Endothelial cell of umbilical vein (primary cell): ENCODE measurements at regions not wholly inside any gene's neighbourhood (a gene's known extent, or its start where the extent isn't known, plus 50 kb on each side); places are given as distances from the start of the nearest gene placed in this dataset.

Experiments
- BruUV-seq: library from RNA; stranded (reverse); fragments of 400-500 nt; replicated peaks from 2 replicates; lab custom pipeline; 2021; lab: Mats Ljungman, UMichigan
- CTCF ChIA-PET: fragments of 300-600, 350-600 bp; sonication (Branson Sonifier 250); formaldehyde crosslinking; loops from one replicate; lab custom pipeline; 2021; ENCODE audit warnings: antibody characterized with exemption, inconsistent platforms; lab: Charles Lee
- POLR2A ChIA-PET: fragments of 300-600, 350-600 bp; sonication (Branson Sonifier 250); formaldehyde crosslinking; loops from one replicate; lab custom pipeline; 2021; ENCODE audit warnings: antibody characterized with exemption, inconsistent platforms; lab: Charles Lee
- DNase-seq: peaks from one replicate; pipeline ENCODE4 v3.0.0-alpha.2; 2011; ENCODE audit warnings: low read depth, low spot score
- FAIRE-seq: peaks from 2 replicates; lab custom pipeline; 2011; peaks lifted over from hg19 to GRCh38; lab: Jason Lieb, UNC
- H2AFZ ChIP-seq: 2 replicates; pipeline ENCODE4 v1.6.0; 2012; ENCODE audit warnings: low read depth, low read length, control low read depth, inconsistent platforms
- H3K27ac ChIP-seq: 2 replicates; pipeline ENCODE4 v1.5.1; 2011; ENCODE audit warnings: low read depth, mild to moderate bottlenecking, control low read depth, low read length, moderate library complexity; ENCODE audit not compliant: insufficient read depth
- H3K27me3 ChIP-seq, 2 experiments: 2 replicates each; pipeline versions ENCODE4 v1.6.0 to v1.6.1; 2011; ENCODE audit warnings: low read length in 2 of 2, mixed read lengths in 1 of 2; ENCODE audit not compliant: control insufficient read depth in 2 of 2, insufficient read depth in 2 of 2
- H3K36me3 ChIP-seq, 2 experiments: 2 replicates in 1 of 2; 3 replicates in 1 of 2; pipeline ENCODE4 v1.5.1; 2011; ENCODE audit warnings: low read length in 2 of 2, mild to moderate bottlenecking in 1 of 2, moderate library complexity in 1 of 2; ENCODE audit not compliant: control insufficient read depth in 2 of 2, insufficient read depth in 2 of 2; ENCODE audit errors: extremely low read depth in 1 of 2
- H3K4me1 ChIP-seq: 3 replicates; pipeline ENCODE4 v1.5.1; 2011; ENCODE audit warnings: mild to moderate bottlenecking, low read length; ENCODE audit not compliant: control insufficient read depth, insufficient read depth; ENCODE audit errors: extremely low read depth
- H3K4me2 ChIP-seq: 2 replicates; pipeline ENCODE4 v1.6.1; 2011; ENCODE audit warnings: low read length, control low read depth, mixed read lengths; ENCODE audit not compliant: insufficient read depth
- H3K4me3 ChIP-seq, 3 experiments: fragments of 200-600 bp in 1 of 3; sonication (generic), shearing (Covaris generic) in 1 of 3; replicated peaks in 1 of 3; 2 replicates each; pipeline ENCODE4 v1.5.1; 2011 to 2016; ENCODE audit warnings: control low read depth in 3 of 3, low read length in 3 of 3, mild to moderate bottlenecking in 2 of 3, inconsistent platforms in 1 of 3, low read depth in 1 of 3, moderate library complexity in 1 of 3; ENCODE audit not compliant: insufficient read depth in 1 of 3
- H3K79me2 ChIP-seq: 2 replicates; pipeline ENCODE4 v1.6.0; 2012; ENCODE audit warnings: low read length, inconsistent platforms; ENCODE audit not compliant: control insufficient read depth, insufficient read depth
- H3K9ac ChIP-seq: replicated peaks from 2 replicates; pipeline ENCODE3; 2011; ENCODE audit warnings: low read length, control low read depth; ENCODE audit not compliant: insufficient read depth; ENCODE audit errors: extremely low read depth
- H3K9me1 ChIP-seq: replicated peaks from 3 replicates; pipeline ENCODE4 v1.6.0; 2011; ENCODE audit warnings: mild to moderate bottlenecking, low read length; ENCODE audit not compliant: control insufficient read depth, insufficient read depth; ENCODE audit errors: extremely low read depth
- H3K9me3 ChIP-seq: replicated peaks from 2 replicates; pipeline ENCODE4 v1.5.1; 2012; ENCODE audit warnings: low read length, inconsistent platforms; ENCODE audit not compliant: control insufficient read depth, insufficient read depth
- H4K20me1 ChIP-seq: replicated peaks from 2 replicates; pipeline ENCODE3; 2011; ENCODE audit warnings: mild to moderate bottlenecking, low read length; ENCODE audit not compliant: control insufficient read depth, insufficient read depth; ENCODE audit errors: extremely low read depth
- CTCF ChIP-seq, 2 donors: IDR thresholded peaks; 1 replicate in 1 of 2; 2 replicates in 1 of 2; pipeline ENCODE4 v1.5.1; 2011; ENCODE audit warnings: low read length in 2 of 2, mild to moderate bottlenecking in 2 of 2, moderate library complexity in 2 of 2, control low read depth in 1 of 2, inconsistent platforms in 1 of 2, low read depth in 1 of 2; ENCODE audit not compliant: insufficient read depth in 1 of 2; ENCODE audit errors: extremely low read depth in 1 of 2
- EZH2 ChIP-seq: IDR thresholded peaks from 2 replicates; pipeline ENCODE4 v1.6.1; 2012; ENCODE audit warnings: borderline replicate concordance, low read depth, mild to moderate bottlenecking, moderate library complexity, low read length, inconsistent platforms; ENCODE audit not compliant: severe bottlenecking
- FOS ChIP-seq: IDR thresholded peaks from 2 replicates; pipeline ENCODE4 v1.6.1; 2011; ENCODE audit warnings: mild to moderate bottlenecking, low read length, moderate library complexity, borderline replicate concordance; ENCODE audit not compliant: insufficient read depth
- GATA2 ChIP-seq: IDR thresholded peaks from 2 replicates; pipeline ENCODE4 v1.7.0; 2011; ENCODE audit warnings: low read depth, mild to moderate bottlenecking, moderate library complexity, mixed read lengths, low read length; ENCODE audit not compliant: insufficient read length, insufficient read depth
- JUN ChIP-seq: IDR thresholded peaks from 2 replicates; pipeline ENCODE4 v1.6.1; 2011; ENCODE audit warnings: borderline replicate concordance, low read depth; ENCODE audit not compliant: insufficient read length, insufficient read depth
- MAX ChIP-seq: IDR thresholded peaks from 2 replicates; pipeline ENCODE4 v1.6.1; 2011; ENCODE audit not compliant: insufficient read depth, insufficient read length
- MYC ChIP-seq: IDR thresholded peaks from one replicate; pipeline ENCODE4 v1.6.1; 2011; ENCODE audit warnings: mild to moderate bottlenecking, low read depth, low read length
- POLR2A ChIP-seq: IDR thresholded peaks from 2 replicates; pipeline ENCODE4 v1.6.1; 2012; ENCODE audit warnings: low read depth, mild to moderate bottlenecking, control low read depth, low read length
- POLR2AphosphoS5 ChIP-seq: IDR thresholded peaks from 2 replicates; pipeline ENCODE4 v1.6.1; 2012; ENCODE audit warnings: low read depth, mild to moderate bottlenecking, control low read depth, low read length, moderate library complexity; ENCODE audit not compliant: insufficient read depth
- dilution Hi-C: fragments of 300-500 bp; cut with MboI; formaldehyde crosslinking; loops from one replicate; pipeline ENCODE4 v1.15.0; 2019; ENCODE audit warnings: low sequenced_read_pairs; ENCODE audit not compliant: extremely low pct_ligation_motif_present
- intact Hi-C: fragments of 100-400 bp; cut with micrococcal nuclease; formaldehyde crosslinking; loops from one replicate; pipeline ENCODE4 v1.10.0; 2022

DNA sequence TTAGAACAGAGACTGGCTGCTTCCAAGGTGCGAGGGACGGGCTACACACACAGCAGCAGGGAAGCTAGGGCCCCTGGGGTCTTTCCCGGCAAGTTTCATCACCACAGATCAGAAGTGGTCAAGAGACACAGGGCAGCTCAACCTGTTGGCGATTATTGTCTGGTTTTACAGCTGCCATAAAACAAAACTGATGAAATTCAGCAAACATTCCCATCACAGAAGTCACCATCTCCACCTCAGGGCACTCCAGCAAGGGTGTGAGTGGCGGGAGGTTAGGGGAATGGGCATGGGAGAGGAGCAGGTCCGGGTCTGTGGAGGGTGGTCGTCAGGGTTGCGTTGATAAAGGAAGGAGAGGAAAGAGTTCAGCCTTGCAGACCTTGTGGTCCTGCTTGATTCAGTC, 91.0 kb downstream of the PXDC1 start:
- H3K79me2 ChIP-seq = no peaks in the 10 kb centered on the region
- H3K27ac ChIP-seq = no peak overlapping the region
- no peak overlapping the region for H3K4me2 ChIP-seq
- intact Hi-C loops = no loop called here
- H3K9ac ChIP-seq = no peak overlapping the region
- BruUV-seq = no TSS peak
- no peaks in the 10 kb centered on the region for H3K9me1 ChIP-seq
- no peaks in the 10 kb centered on the region for H3K36me3 ChIP-seq
- H3K27me3 ChIP-seq = peaks cover 2 to 19% of the 10 kb centered on the region in 2 experiments
- CTCF ChIA-PET = no interaction called here
- POLR2A ChIA-PET = no interaction called here
- no peaks in the 10 kb centered on the region for H4K20me1 ChIP-seq
- TF ChIP-seq MYC = no peak
- no peak for DNase-seq
- no peak overlapping the region for H2AFZ ChIP-seq
- H3K9me3 ChIP-seq = no peaks in the 10 kb centered on the region
- FAIRE-seq = no peak
- no peaks in the 10 kb centered on the region for H3K4me1 ChIP-seq
- dilution Hi-C loops = no loop called here
- no peak overlapping the region for H3K4me3 ChIP-seq

DNA sequence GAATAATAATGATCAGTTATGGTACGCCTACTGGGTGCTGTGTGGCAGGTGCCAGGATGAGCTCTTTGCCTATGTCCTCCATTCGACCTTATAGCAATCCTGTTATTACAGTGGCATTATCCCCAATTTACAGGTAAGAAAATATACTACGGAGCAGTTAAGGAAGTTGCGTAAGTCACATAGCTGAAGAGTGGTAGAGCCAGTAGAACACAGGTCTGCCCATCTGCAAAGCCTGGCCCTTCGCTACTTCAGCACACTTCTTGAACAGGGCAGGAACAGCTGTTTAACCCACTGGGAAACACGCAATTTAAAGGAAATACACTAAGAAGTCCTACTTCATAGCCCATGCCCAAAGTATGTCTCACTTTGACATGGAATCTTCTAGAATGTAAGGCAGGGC, 91.8 kb downstream of the PXDC1 start:
- Histone ChIP-seq H3K9ac (no peak overlapping the region), H3K27me3 (peaks cover 2 to 14% of the 10 kb centered on the region in 2 experiments), H3K4me2 (no peak overlapping the region), H3K4me1 (no peaks in the 10 kb centered on the region), H3K27ac (no peak overlapping the region), H3K9me3 (no peaks in the 10 kb centered on the region), H3K9me1 (no peaks in the 10 kb centered on the region), H4K20me1 (no peaks in the 10 kb centered on the region), H3K36me3 (no peaks in the 10 kb centered on the region), H3K79me2 (no peaks in the 10 kb centered on the region), H2AFZ (no peak overlapping the region), H3K4me3 (no peak overlapping the region)
- POLR2A ChIA-PET = no interaction called here
- TF ChIP-seq FOS = no peak
- TF ChIP-seq POLR2A = no peak
- TF ChIP-seq JUN = no peak
- TF ChIP-seq GATA2 = no peak
- TF ChIP-seq MYC = no peak
- TF ChIP-seq POLR2AphosphoS5 = no peak
- no peak for TF ChIP-seq CTCF (IDR thresholded peaks at IDR 0.05; ENCODE audit: extremely low read depth in 1 of 2, insufficient read depth in 1 of 2, low read depth in 1 of 2, low read length in 2 of 2)
- no peak for TF ChIP-seq MAX
- no peak for TF ChIP-seq EZH2
- CTCF ChIA-PET = interaction anchor here (0.7 to 1.9 kb wide), 2 partner anchors 32 to 331 kb away, joined by 3 to 6 read pairs; no protein-coding TSS in a partner anchor
- FAIRE-seq = no peak
- intact Hi-C loops (no loop called here), dilution Hi-C loops (no loop called here)
- no TSS peak for BruUV-seq
- DNase-seq = no peak
